Fibroblast of pulmonary artery (primary cell): ENCODE measurements at regions not wholly inside any gene's neighbourhood (a gene's known extent, or its start where the extent isn't known, plus 50 kb on each side); places are given as distances from the start of the nearest gene placed in this dataset.

Experiments used
- DNase-seq: peaks from one replicate; pipeline ENCODE4 v3.0.0-alpha.2; 2010; ENCODE audit warnings: low read depth
- H3K4me3 ChIP-seq: replicated peaks from 2 replicates; pipeline ENCODE4 v1.5.1; 2011; ENCODE audit warnings: low read depth, mild to moderate bottlenecking, control low read depth, low read length, moderate library complexity
- TF ChIP-seq, protein P1 (sequence below): IDR thresholded peaks from 2 replicates; pipeline ENCODE4 v1.5.1; 2011; ENCODE audit warnings: mild to moderate bottlenecking, control low read depth, low read length, inconsistent platforms; ENCODE audit errors: missing control alignments

DNA sequence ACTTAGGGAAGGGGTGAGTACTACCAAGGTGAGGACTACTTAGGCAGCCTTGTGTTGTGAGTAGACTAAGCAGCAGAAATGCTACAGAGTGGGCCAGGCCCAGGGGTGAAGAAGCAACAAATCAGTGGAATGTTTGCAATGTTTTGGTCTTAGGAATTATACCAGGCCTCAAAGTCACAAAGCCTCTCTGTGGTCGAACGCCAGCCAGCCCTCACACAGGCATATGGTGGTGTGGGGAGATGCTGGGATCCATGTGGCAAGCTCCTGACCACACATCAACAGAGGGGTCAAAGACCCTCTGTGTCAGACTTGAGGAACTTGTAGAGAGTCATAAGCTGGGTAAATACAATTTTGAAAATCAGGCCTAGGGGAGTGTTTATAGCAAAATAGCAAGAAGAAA, 153.8 kb upstream of the KLF3 start:
- no peak for DNase-seq
- TF ChIP-seq, protein P1, sequence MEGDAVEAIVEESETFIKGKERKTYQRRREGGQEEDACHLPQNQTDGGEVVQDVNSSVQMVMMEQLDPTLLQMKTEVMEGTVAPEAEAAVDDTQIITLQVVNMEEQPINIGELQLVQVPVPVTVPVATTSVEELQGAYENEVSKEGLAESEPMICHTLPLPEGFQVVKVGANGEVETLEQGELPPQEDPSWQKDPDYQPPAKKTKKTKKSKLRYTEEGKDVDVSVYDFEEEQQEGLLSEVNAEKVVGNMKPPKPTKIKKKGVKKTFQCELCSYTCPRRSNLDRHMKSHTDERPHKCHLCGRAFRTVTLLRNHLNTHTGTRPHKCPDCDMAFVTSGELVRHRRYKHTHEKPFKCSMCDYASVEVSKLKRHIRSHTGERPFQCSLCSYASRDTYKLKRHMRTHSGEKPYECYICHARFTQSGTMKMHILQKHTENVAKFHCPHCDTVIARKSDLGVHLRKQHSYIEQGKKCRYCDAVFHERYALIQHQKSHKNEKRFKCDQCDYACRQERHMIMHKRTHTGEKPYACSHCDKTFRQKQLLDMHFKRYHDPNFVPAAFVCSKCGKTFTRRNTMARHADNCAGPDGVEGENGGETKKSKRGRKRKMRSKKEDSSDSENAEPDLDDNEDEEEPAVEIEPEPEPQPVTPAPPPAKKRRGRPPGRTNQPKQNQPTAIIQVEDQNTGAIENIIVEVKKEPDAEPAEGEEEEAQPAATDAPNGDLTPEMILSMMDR: no peak
- no peak overlapping the region for H3K4me3 ChIP-seq

DNA sequence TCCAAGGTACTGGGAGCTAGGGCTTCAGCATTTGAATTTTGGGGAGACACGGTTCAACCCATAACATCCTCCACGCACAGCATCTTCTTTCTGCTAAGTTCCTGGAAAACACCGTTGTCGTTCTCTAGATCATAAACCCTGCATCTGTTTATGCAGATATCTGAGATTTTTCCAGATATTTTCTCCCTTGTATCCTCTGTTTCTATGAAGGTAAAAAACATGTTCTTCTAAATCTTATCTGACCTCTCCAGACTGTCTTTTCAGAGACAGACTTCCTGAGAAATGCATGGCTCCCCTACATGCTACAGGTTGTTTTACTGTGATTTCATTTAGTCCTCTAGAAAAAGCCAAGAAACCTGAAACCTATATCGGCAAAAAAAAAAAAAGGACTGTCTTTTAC, 152.3 kb upstream of the KLF3 start:
- TF ChIP-seq, protein P1: no peak
- DNase-seq: no peak
- H3K4me3 ChIP-seq: no peak overlapping the region

DNA sequence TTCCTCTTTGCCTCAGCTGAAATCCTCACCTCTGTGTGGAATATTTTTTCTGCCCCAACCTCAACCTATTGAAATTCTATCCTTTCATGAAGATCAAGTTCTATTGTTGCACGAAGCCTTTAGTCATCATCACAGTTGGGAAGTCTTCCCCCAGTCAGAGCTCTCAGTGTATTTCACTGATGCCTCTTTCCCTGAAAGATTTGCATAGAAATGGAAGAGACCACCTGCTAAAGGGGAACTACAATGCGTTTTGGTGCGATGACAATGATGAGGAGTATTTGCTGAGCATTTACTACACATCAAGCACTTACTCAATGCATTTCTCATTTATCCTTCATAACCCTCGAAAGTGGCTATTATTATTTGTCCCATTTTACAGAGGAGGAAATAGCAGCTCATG, 151.2 kb upstream of the KLF3 start:
- DNase-seq: no peak
- no peak overlapping the region for H3K4me3 ChIP-seq
- TF ChIP-seq, protein P1: no peak

DNA sequence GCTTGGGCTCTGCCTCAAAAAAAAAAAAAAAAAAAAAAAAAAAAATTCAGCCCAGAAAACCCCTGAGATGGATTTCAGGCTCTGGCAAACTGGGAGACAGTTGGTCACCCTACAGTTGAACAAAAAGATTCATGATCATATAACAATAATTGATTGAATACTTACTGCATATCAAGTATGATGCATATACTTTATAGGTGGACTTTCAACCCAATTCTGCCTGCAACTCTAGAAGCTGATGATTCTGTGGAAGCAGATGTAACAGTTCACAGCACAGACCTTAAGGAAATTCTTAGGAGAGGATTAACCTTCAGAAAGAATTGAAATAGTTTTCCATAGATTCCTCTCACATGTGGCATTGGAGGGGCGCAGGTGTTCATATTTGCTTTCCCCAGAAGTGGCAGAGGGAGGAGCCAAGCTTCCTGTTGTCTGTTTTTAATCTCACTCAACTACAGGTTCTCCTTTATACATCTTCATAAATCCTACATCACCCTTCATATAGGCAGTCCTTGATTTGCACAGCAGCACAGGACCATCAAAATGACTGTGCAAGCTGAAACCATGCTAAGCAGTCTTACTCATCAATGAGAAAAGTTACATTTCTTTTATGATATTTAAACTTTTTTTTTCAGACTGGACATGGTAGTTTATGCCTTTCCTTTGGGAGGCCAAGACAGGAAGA, 149.4 kb upstream of the KLF3 start:
- TF ChIP-seq, protein P1: no peak
- no peak for DNase-seq
- H3K4me3 ChIP-seq: no peak overlapping the region

DNA sequence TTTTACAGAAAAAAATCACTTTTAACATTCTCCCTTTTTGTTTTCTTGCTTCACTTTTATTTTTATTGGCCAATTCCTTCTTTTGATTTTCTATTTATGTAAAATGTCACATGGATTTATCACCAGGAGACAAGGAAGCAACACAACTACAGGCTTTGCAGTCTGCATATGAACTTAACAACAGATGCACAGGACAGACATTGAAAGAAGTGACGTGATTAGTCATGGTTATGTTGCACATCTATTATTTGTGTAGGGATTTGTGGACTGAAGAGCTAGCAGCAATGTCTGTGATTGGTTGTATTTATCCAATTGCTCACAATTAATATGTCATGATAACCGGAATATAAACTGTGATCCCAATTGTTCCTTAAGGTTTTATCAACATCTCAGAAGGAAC, 147.8 kb upstream of the KLF3 start:
- TF ChIP-seq, protein P1: no peak
- no peak for DNase-seq
- H3K4me3 ChIP-seq: no peak overlapping the region

DNA sequence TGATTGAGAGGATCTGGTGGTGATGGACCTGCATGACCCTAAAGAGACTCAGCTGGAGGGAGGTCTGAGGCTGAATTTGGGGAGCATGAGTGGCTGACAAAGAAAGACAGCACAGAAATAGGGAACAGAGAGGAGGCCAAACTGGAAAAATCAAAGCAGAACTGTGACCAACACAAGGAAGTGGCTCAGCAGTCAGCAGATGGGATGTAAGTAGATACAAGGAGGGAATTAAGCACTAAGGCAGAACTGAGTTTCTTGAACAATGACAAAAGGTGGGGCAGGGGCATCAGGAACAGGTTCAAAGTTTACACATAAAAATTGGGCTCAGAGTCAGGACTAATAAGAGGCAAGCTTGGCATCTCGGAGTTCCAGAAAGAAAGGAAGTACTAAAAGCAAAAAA, 144.3 kb upstream of the KLF3 start:
- TF ChIP-seq, protein P1: no peak
- no peak overlapping the region for H3K4me3 ChIP-seq
- DNase-seq: no peak

DNA sequence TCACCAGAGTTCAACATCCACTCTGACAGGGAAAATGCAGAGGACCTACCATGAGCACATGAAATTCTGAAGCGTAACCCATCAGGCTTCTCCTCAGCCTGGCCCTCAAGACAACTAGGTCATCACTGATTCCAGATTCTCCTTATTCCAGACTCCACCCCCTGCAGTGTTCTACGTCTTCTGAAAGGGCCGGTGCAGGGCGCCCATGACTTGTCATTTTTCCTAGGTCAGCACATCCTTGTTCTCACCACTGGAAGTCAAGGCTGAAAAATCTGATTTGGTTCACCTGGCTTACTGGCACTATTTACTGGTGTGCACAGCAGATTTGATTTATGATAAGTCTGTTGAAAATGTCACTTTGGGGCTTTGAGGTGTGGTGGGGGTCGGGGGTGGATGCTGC, 140.9 kb upstream of the KLF3 start:
- no peak for DNase-seq
- TF ChIP-seq, protein P1: no peak
- H3K4me3 ChIP-seq: no peak overlapping the region
